Type B pancreatic cell (in vitro differentiated cells): ENCODE measurements at regions not wholly inside any gene's neighbourhood (a gene's known extent, or its start where the extent isn't known, plus 50 kb on each side); places are given as distances from the start of the nearest gene placed in this dataset.
A peak's percentile ranks its signal among the peaks of the same experiment; 100 is the strongest.

Source experiments
- DNase-seq: peaks from one replicate; pipeline ENCODE4 v3.0.0; 2021; ENCODE audit warnings: mixed read lengths; ENCODE audit not compliant: unreplicated experiment; ENCODE audit errors: extremely low spot score
- H3K27ac Mint-ChIP-seq: 2 replicates; pipeline ENCODE4 v1.8.0; 2021; ENCODE audit warnings: mild to moderate bottlenecking, mixed read lengths
- H3K27me3 Mint-ChIP-seq: 2 replicates; pipeline ENCODE4 v1.8.0; 2021; ENCODE audit warnings: mixed read lengths
- H3K36me3 Mint-ChIP-seq: 2 replicates; pipeline ENCODE4 v1.8.0; 2021; ENCODE audit warnings: mixed read lengths
- H3K4me1 Mint-ChIP-seq: one replicate; pipeline ENCODE4 v1.8.0; 2021; ENCODE audit warnings: mixed read lengths; ENCODE audit not compliant: unreplicated experiment
- H3K4me3 Mint-ChIP-seq: 2 replicates; pipeline ENCODE4 v1.8.0; 2021; ENCODE audit warnings: mild to moderate bottlenecking, mixed read lengths
- H3K9me3 Mint-ChIP-seq: 2 replicates; pipeline ENCODE4 v1.8.0; 2021; ENCODE audit warnings: mixed read lengths
- CTCF ChIP-seq: fragments of 200-600 bp; sonication (generic); conservative IDR thresholded peaks from 2 replicates; pipeline ENCODE4 v1.5.0; 2021; ENCODE audit warnings: antibody characterized with exemption, mild to moderate bottlenecking

- H3K4me1 Mint-ChIP-seq: no peaks in the 10 kb centered on the region
- H3K27ac Mint-ChIP-seq: no peak overlapping the region
- no peaks in the 10 kb centered on the region for H3K36me3 Mint-ChIP-seq
- TF ChIP-seq CTCF: no peak
- no peak overlapping the region for H3K4me3 Mint-ChIP-seq
- no peak for DNase-seq
- H3K27me3 Mint-ChIP-seq: no peaks in the 10 kb centered on the region
- H3K9me3 Mint-ChIP-seq: no peaks in the 10 kb centered on the region
These were observed 583.7 kb downstream of the KCNJ2 start for GRCh38 chr17:70752966-70753467.

GRCh38 chr17:70763018-70763417 is 593.7 kb downstream of the KCNJ2 start:
- no peak for DNase-seq
- TF ChIP-seq CTCF: no peak
- no peak overlapping the region for H3K4me3 Mint-ChIP-seq
- H3K9me3 Mint-ChIP-seq: no peaks in the 10 kb centered on the region
- H3K27me3 Mint-ChIP-seq: no peaks in the 10 kb centered on the region
- H3K4me1 Mint-ChIP-seq: no peaks in the 10 kb centered on the region
- H3K36me3 Mint-ChIP-seq: no peaks in the 10 kb centered on the region
- H3K27ac Mint-ChIP-seq: no peak overlapping the region

GRCh38 chr17:70767102-70767701 is 597.9 kb downstream of the KCNJ2 start:
- no peak for DNase-seq
- Mint-ChIP-seq H3K27me3 (no peaks in the 10 kb centered on the region), H3K9me3 (no peaks in the 10 kb centered on the region)

GRCh38 chr17:70769956-70770355 is 600.6 kb downstream of the KCNJ2 start:
- Mint-ChIP-seq H3K9me3 (no peaks in the 10 kb centered on the region), H3K4me1 (peaks cover 10% of the 10 kb centered on the region)

More at GRCh38 chr17:70767102-70767701, 597.9 kb downstream of the KCNJ2 start:
- no peaks in the 10 kb centered on the region for H3K36me3 Mint-ChIP-seq
- TF ChIP-seq CTCF: peak; percentile 95
- H3K4me1 Mint-ChIP-seq: peaks cover 4% of the 10 kb centered on the region
- H3K4me3 Mint-ChIP-seq: no peak overlapping the region
- no peak overlapping the region for H3K27ac Mint-ChIP-seq

GRCh38 chr17:70771804-70772386 is 602.6 kb downstream of the KCNJ2 start:
- no peaks in the 10 kb centered on the region for H3K27me3 Mint-ChIP-seq
- H3K4me1 Mint-ChIP-seq: peaks cover 23% of the 10 kb centered on the region
- H3K36me3 Mint-ChIP-seq: no peaks in the 10 kb centered on the region
- no peak for TF ChIP-seq CTCF
- no peak overlapping the region for H3K27ac Mint-ChIP-seq
- H3K4me3 Mint-ChIP-seq: peak overlapping the region; percentile 31
- no peaks in the 10 kb centered on the region for H3K9me3 Mint-ChIP-seq
- no peak for DNase-seq

More at GRCh38 chr17:70769956-70770355, 600.6 kb downstream of the KCNJ2 start:
- no peak overlapping the region for H3K27ac Mint-ChIP-seq
- H3K4me3 Mint-ChIP-seq: no peak overlapping the region
- H3K36me3 Mint-ChIP-seq: no peaks in the 10 kb centered on the region
- TF ChIP-seq CTCF: no peak
- H3K27me3 Mint-ChIP-seq: no peaks in the 10 kb centered on the region
- DNase-seq: no peak
